Activated CD4-positive, alpha-beta T cell treated with anti-CD3 and anti-CD28 coated beads for 36 hours (primary cell): ENCODE measurements at regions not wholly inside any gene's neighbourhood (a gene's known extent, or its start where the extent isn't known, plus 50 kb on each side); places are given as distances from the start of the nearest gene placed in this dataset.

ENCODE experiments used
- ATAC-seq: fragments of 200-7000 bp; cut with Tn5 transposase; one replicate; pipeline ENCODE4 v1.10.0; 2021; ENCODE audit warnings: mild to moderate bottlenecking, moderate library complexity
- CTCF ChIA-PET: fragments of 350-600 bp; sonication (Branson Sonifier 250); formaldehyde crosslinking; loops from one replicate; lab custom pipeline; 2021; ENCODE audit warnings: antibody characterized with exemption; lab: Charles Lee
- POLR2A ChIA-PET: fragments of 350-600 bp; sonication (Branson Sonifier 250); formaldehyde crosslinking; loops from one replicate; lab custom pipeline; 2021; ENCODE audit warnings: antibody characterized with exemption, inconsistent platforms; lab: Charles Lee
- DNase-seq: peaks from one replicate; pipeline ENCODE4 v3.0.0-alpha.2; 2020
- H3K27ac Mint-ChIP-seq: one replicate; pipeline ENCODE4 v1.8.0; 2021; ENCODE audit warnings: mixed read lengths
- H3K27me3 Mint-ChIP-seq: one replicate; pipeline ENCODE4 v1.8.0; 2021; ENCODE audit warnings: mixed read lengths
- H3K36me3 Mint-ChIP-seq: one replicate; pipeline ENCODE4 v1.8.0; 2021; ENCODE audit warnings: low read depth, mixed read lengths
- H3K4me1 Mint-ChIP-seq: one replicate; pipeline ENCODE4 v1.8.0; 2021; ENCODE audit warnings: mixed read lengths
- H3K4me3 Mint-ChIP-seq: one replicate; pipeline ENCODE4 v1.8.0; 2021; ENCODE audit warnings: mild to moderate bottlenecking, moderate library complexity, mixed read lengths
- H3K9me3 Mint-ChIP-seq: one replicate; pipeline ENCODE4 v1.8.0; 2021; ENCODE audit warnings: low read depth, mixed read lengths
- intact Hi-C, 2 experiments: fragments of 100-400 bp; cut with DNase I in 1 of 2; cut with micrococcal nuclease in 1 of 2; formaldehyde crosslinking; loops; one replicate each; pipeline versions ENCODE4 v1.14.2 to v1.15.1; 2022 to 2024; cut with DNase I, micrococcal nuclease

GRCh38 chrX:139094671-139095592 is 383.4 kb upstream of the FGF13 start:
- Mint-ChIP-seq H3K9me3 (no peaks in the 10 kb centered on the region), H3K27ac (no peak overlapping the region), H3K4me3 (no peak overlapping the region), H3K27me3 (no peaks in the 10 kb centered on the region), H3K36me3 (no peaks in the 10 kb centered on the region), H3K4me1 (no peaks in the 10 kb centered on the region)
- ChIA-PET POLR2A (no interaction called here), CTCF (no interaction called here)
- DNase-seq: no peak
- intact Hi-C loops: no loop called here
- ATAC-seq: no peak

- CTCF ChIA-PET: no interaction called here
- Mint-ChIP-seq H3K9me3 (no peaks in the 10 kb centered on the region), H3K4me1 (no peaks in the 10 kb centered on the region), H3K36me3 (no peaks in the 10 kb centered on the region), H3K27me3 (no peaks in the 10 kb centered on the region), H3K4me3 (no peak overlapping the region), H3K27ac (no peak overlapping the region)
- DNase-seq (no peak), ATAC-seq (no peak)
- POLR2A ChIA-PET: no interaction called here
- intact Hi-C loops: no loop called here
These were observed 381.7 kb upstream of the FGF13 start for GRCh38 chrX:139093201-139093600.

- DNase-seq (no peak), ATAC-seq (no peak)
- no peak overlapping the region for H3K4me3 Mint-ChIP-seq
- intact Hi-C loops: no loop called here
- no peak overlapping the region for H3K27ac Mint-ChIP-seq
- H3K27me3 Mint-ChIP-seq: no peaks in the 10 kb centered on the region
- H3K4me1 Mint-ChIP-seq: no peaks in the 10 kb centered on the region
- ChIA-PET CTCF (no interaction called here), POLR2A (no interaction called here)
- H3K9me3 Mint-ChIP-seq: no peaks in the 10 kb centered on the region
- no peaks in the 10 kb centered on the region for H3K36me3 Mint-ChIP-seq
These were observed 380.4 kb upstream of the FGF13 start for GRCh38 chrX:139091878-139092277.

GRCh38 chrX:139091066-139091465 is 379.5 kb upstream of the FGF13 start:
- ChIA-PET CTCF (no interaction called here), POLR2A (no interaction called here)
- intact Hi-C loops: no loop called here
- no peaks in the 10 kb centered on the region for H3K4me1 Mint-ChIP-seq
- no peaks in the 10 kb centered on the region for H3K36me3 Mint-ChIP-seq
- H3K27ac Mint-ChIP-seq: no peak overlapping the region
- DNase-seq (no peak), ATAC-seq (no peak)
- no peaks in the 10 kb centered on the region for H3K9me3 Mint-ChIP-seq
- H3K27me3 Mint-ChIP-seq: no peaks in the 10 kb centered on the region
- H3K4me3 Mint-ChIP-seq: no peak overlapping the region

GRCh38 chrX:139086246-139086645 is 374.7 kb upstream of the FGF13 start:
- ChIA-PET CTCF (no interaction called here), POLR2A (no interaction called here)
- Mint-ChIP-seq H3K9me3 (no peaks in the 10 kb centered on the region), H3K4me3 (no peak overlapping the region), H3K4me1 (no peaks in the 10 kb centered on the region), H3K36me3 (no peaks in the 10 kb centered on the region), H3K27ac (no peak overlapping the region), H3K27me3 (no peaks in the 10 kb centered on the region)
- ATAC-seq (no peak), DNase-seq (no peak)
- intact Hi-C loops: no loop called here

- DNase-seq: no peak
- H3K9me3 Mint-ChIP-seq: no peaks in the 10 kb centered on the region
- H3K27ac Mint-ChIP-seq: no peak overlapping the region
- CTCF ChIA-PET: no interaction called here
- POLR2A ChIA-PET: no interaction called here
- H3K27me3 Mint-ChIP-seq: no peaks in the 10 kb centered on the region
- no peaks in the 10 kb centered on the region for H3K4me1 Mint-ChIP-seq
- intact Hi-C loops: no loop called here
- no peak overlapping the region for H3K4me3 Mint-ChIP-seq
- no peaks in the 10 kb centered on the region for H3K36me3 Mint-ChIP-seq
- ATAC-seq: no peak
These were observed 373.9 kb upstream of the FGF13 start for GRCh38 chrX:139085404-139085803.

GRCh38 chrX:139083191-139083590 is 371.7 kb upstream of the FGF13 start:
- ATAC-seq (no peak), DNase-seq (no peak)
- intact Hi-C loops: no loop called here
- H3K27ac Mint-ChIP-seq: no peak overlapping the region
- H3K27me3 Mint-ChIP-seq: no peaks in the 10 kb centered on the region
- CTCF ChIA-PET: no interaction called here
- H3K4me3 Mint-ChIP-seq: no peak overlapping the region
- H3K9me3 Mint-ChIP-seq: no peaks in the 10 kb centered on the region
- H3K4me1 Mint-ChIP-seq: no peaks in the 10 kb centered on the region
- H3K36me3 Mint-ChIP-seq: no peaks in the 10 kb centered on the region
- POLR2A ChIA-PET: no interaction called here

GRCh38 chrX:139081965-139082364 is 370.4 kb upstream of the FGF13 start:
- ChIA-PET CTCF (no interaction called here), POLR2A (no interaction called here)
- no peaks in the 10 kb centered on the region for H3K9me3 Mint-ChIP-seq
- no peak overlapping the region for H3K27ac Mint-ChIP-seq
- intact Hi-C loops: no loop called here
- ATAC-seq (no peak), DNase-seq (no peak)
- H3K4me1 Mint-ChIP-seq: no peaks in the 10 kb centered on the region
- no peaks in the 10 kb centered on the region for H3K27me3 Mint-ChIP-seq
- H3K36me3 Mint-ChIP-seq: no peaks in the 10 kb centered on the region
- no peak overlapping the region for H3K4me3 Mint-ChIP-seq

GRCh38 chrX:139079789-139080188 is 368.3 kb upstream of the FGF13 start:
- POLR2A ChIA-PET: no interaction called here
- no peaks in the 10 kb centered on the region for H3K27me3 Mint-ChIP-seq
- no peaks in the 10 kb centered on the region for H3K4me1 Mint-ChIP-seq
- CTCF ChIA-PET: no interaction called here
- intact Hi-C loops: no loop called here
- H3K9me3 Mint-ChIP-seq: no peaks in the 10 kb centered on the region
- no peak overlapping the region for H3K27ac Mint-ChIP-seq
- no peaks in the 10 kb centered on the region for H3K36me3 Mint-ChIP-seq
- ATAC-seq (no peak), DNase-seq (no peak)
- H3K4me3 Mint-ChIP-seq: no peak overlapping the region

- no peak overlapping the region for H3K4me3 Mint-ChIP-seq
- no peaks in the 10 kb centered on the region for H3K9me3 Mint-ChIP-seq
- H3K27me3 Mint-ChIP-seq: no peaks in the 10 kb centered on the region
- POLR2A ChIA-PET: no interaction called here
- no peak overlapping the region for H3K27ac Mint-ChIP-seq
- H3K36me3 Mint-ChIP-seq: no peaks in the 10 kb centered on the region
- ATAC-seq: no peak
- no peak for DNase-seq
- no peaks in the 10 kb centered on the region for H3K4me1 Mint-ChIP-seq
- CTCF ChIA-PET: no interaction called here
- intact Hi-C loops: no loop called here
These were observed 367.3 kb upstream of the FGF13 start for GRCh38 chrX:139078761-139079280.

- Mint-ChIP-seq H3K9me3 (no peaks in the 10 kb centered on the region), H3K4me3 (no peak overlapping the region), H3K27ac (no peak overlapping the region), H3K36me3 (no peaks in the 10 kb centered on the region), H3K27me3 (no peaks in the 10 kb centered on the region), H3K4me1 (no peaks in the 10 kb centered on the region)
- DNase-seq (no peak), ATAC-seq (no peak)
- CTCF ChIA-PET: no interaction called here
- POLR2A ChIA-PET: no interaction called here
- intact Hi-C loops: no loop called here
These were observed 366.8 kb upstream of the FGF13 start for GRCh38 chrX:139078342-139078741.
